ENCODE measurements at regions not wholly inside any gene's neighbourhood (a gene's known extent, or its start where the extent isn't known, plus 50 kb on each side); places are given as distances from the start of the nearest gene placed in this dataset.

GRCh38 chr10:24012249-24012803, 196.6 kb upstream of the KIAA1217 start:
- Histone ChIP-seq H3K36me3 (ENCODE audit: insufficient read depth, low read length) (no peaks in the 10 kb centered on the region), H3K27me3 (ENCODE audit: control insufficient read depth in 1 of 2, insufficient read depth in 2 of 2, low read length in 2 of 2) (no peaks in the 10 kb centered on the region), H3K4me1 (ENCODE audit: insufficient read depth, low read length) (no peaks in the 10 kb centered on the region), H3K9me3 (ENCODE audit: control insufficient read depth in 1 of 2, insufficient read depth in 1 of 2, low read length in 2 of 2) (no peaks in the 10 kb centered on the region), H3K27ac (ENCODE audit: low read depth in 1 of 2, low read length in 2 of 2) (no peak overlapping the region), H3K4me3 (ENCODE audit: low read length) (no peak overlapping the region)
- intact Hi-C loops (cut with DNase I, micrococcal nuclease) = no loop called here
- ChIA-PET POLR2A (no interaction called here), CTCF (no interaction called here)
- Mint-ChIP-seq H3K27me3 (peaks cover 8% of the 10 kb centered on the region), H3K4me1 (ENCODE audit: low read depth) (no peaks in the 10 kb centered on the region), H3K9me3 (no peaks in the 10 kb centered on the region), H3K27ac (no peak overlapping the region), H3K36me3 (ENCODE audit: low read depth) (no peaks in the 10 kb centered on the region), H3K4me3 (no peak overlapping the region)
- TF ChIP-seq CTCF (IDR thresholded peaks at IDR 0.05) = no peak
- ATAC-seq (ENCODE audit: poor library complexity) = no peak
- no peak for DNase-seq

GRCh38 chr10:24027107-24027506, 181.8 kb upstream of the KIAA1217 start:
- ChIA-PET POLR2A (no interaction called here), CTCF (no interaction called here)
- DNase-seq (no peak), ATAC-seq (ENCODE audit: poor library complexity) (no peak)
- H3K36me3 Mint-ChIP-seq (ENCODE audit: low read depth) = no peaks in the 10 kb centered on the region
- no peaks in the 10 kb centered on the region for H3K9me3 ChIP-seq (ENCODE audit: control insufficient read depth in 1 of 2, insufficient read depth in 1 of 2, low read length in 2 of 2)
- no peak for TF ChIP-seq CTCF (IDR thresholded peaks at IDR 0.05)
- H3K9me3 Mint-ChIP-seq = no peaks in the 10 kb centered on the region
- no peaks in the 10 kb centered on the region for H3K27me3 Mint-ChIP-seq
- intact Hi-C loops (cut with DNase I, micrococcal nuclease) = no loop called here
- H3K36me3 ChIP-seq (ENCODE audit: insufficient read depth, low read length) = no peaks in the 10 kb centered on the region
- no peaks in the 10 kb centered on the region for H3K4me1 Mint-ChIP-seq (ENCODE audit: low read depth)
- no peak overlapping the region for H3K27ac ChIP-seq (ENCODE audit: low read depth in 1 of 2, low read length in 2 of 2)
- no peak overlapping the region for H3K4me3 Mint-ChIP-seq
- H3K27me3 ChIP-seq (ENCODE audit: control insufficient read depth in 1 of 2, insufficient read depth in 2 of 2, low read length in 2 of 2) = no peaks in the 10 kb centered on the region
- no peaks in the 10 kb centered on the region for H3K4me1 ChIP-seq (ENCODE audit: insufficient read depth, low read length)
- H3K27ac Mint-ChIP-seq = no peak overlapping the region
- no peak overlapping the region for H3K4me3 ChIP-seq (ENCODE audit: low read length)

- Mint-ChIP-seq H3K27ac (no peak overlapping the region), H3K4me1 (ENCODE audit: low read depth) (no peaks in the 10 kb centered on the region), H3K36me3 (ENCODE audit: low read depth) (no peaks in the 10 kb centered on the region), H3K9me3 (no peaks in the 10 kb centered on the region), H3K27me3 (no peaks in the 10 kb centered on the region), H3K4me3 (no peak overlapping the region)
- Histone ChIP-seq H3K36me3 (ENCODE audit: insufficient read depth, low read length) (no peaks in the 10 kb centered on the region), H3K27ac (ENCODE audit: low read depth in 1 of 2, low read length in 2 of 2) (no peak overlapping the region), H3K4me3 (ENCODE audit: low read length) (no peak overlapping the region), H3K27me3 (ENCODE audit: control insufficient read depth in 1 of 2, insufficient read depth in 2 of 2, low read length in 2 of 2) (no peaks in the 10 kb centered on the region), H3K4me1 (ENCODE audit: insufficient read depth, low read length) (no peaks in the 10 kb centered on the region), H3K9me3 (ENCODE audit: control insufficient read depth in 1 of 2, insufficient read depth in 1 of 2, low read length in 2 of 2) (peaks cover 0 to 7% of the 10 kb centered on the region in 2 experiments)
- no peak for TF ChIP-seq CTCF (IDR thresholded peaks at IDR 0.05)
- intact Hi-C loops (cut with DNase I, micrococcal nuclease) = no loop called here
- POLR2A ChIA-PET = no interaction called here
- DNase-seq (no peak), ATAC-seq (ENCODE audit: poor library complexity) (no peak)
- CTCF ChIA-PET = no interaction called here
Measured at GRCh38 chr10:24034571-24034970, 174.4 kb upstream of the KIAA1217 start.

Measured in CD4-positive, alpha-beta T cell (primary cell).